ENCODE measurements at regions not wholly inside any gene's neighbourhood (a gene's known extent, or its start where the extent isn't known, plus 50 kb on each side); places are given as distances from the start of the nearest gene placed in this dataset.

GRCh38 chr13:109684824-109685202, 101.6 kb downstream of the IRS2 start (continued):
- TF ChIP-seq ZSCAN4 (tag by site-specific recombination; IDR thresholded peaks at IDR 0.05) (no peak), ZBTB17 (tag by site-specific recombination; IDR thresholded peaks at IDR 0.05) (peak; percentile 76; the same call in 1 of the 2 replicates), ZNF600 (tag by site-specific recombination; IDR thresholded peaks at IDR 0.05) (peak; percentile 27; the same call in 1 of the 2 replicates), ZNF416 (tag by site-specific recombination; IDR thresholded peaks at IDR 0.05) (no peak)

GRCh38 chr13:109684084-109684823, 102.1 kb downstream of the IRS2 start:
- ChIA-PET CTCF (interaction anchor here (0.6 kb wide), 1 partner anchor 428 kb away, joined by 3 read pairs; no protein-coding TSS in a partner anchor), POLR2A (no interaction called here)
- H3K4me3 ChIP-seq (ENCODE audit: low read depth, low read length) = no peak overlapping the region
- no peak for TF ChIP-seq ZNF664 (tag by site-specific recombination; IDR thresholded peaks at IDR 0.05)
- TF ChIP-seq ZNF792 (tag by site-specific recombination; IDR thresholded peaks at IDR 0.05) = no peak
- TF ChIP-seq ZFP3 (tag by site-specific recombination; IDR thresholded peaks at IDR 0.05; ENCODE audit: low read depth) = no peak
- no peak for TF ChIP-seq PRDM2 (tag by site-specific recombination; IDR thresholded peaks at IDR 0.05; ENCODE audit: borderline replicate concordance)
- no peak for TF ChIP-seq RBAK (tag by site-specific recombination; IDR thresholded peaks at IDR 0.05)
- no peak for TF ChIP-seq OSR2 (tag by site-specific recombination; IDR thresholded peaks at IDR 0.05)
- no peak for TF ChIP-seq PRDM10 (tag by site-specific recombination; IDR thresholded peaks at IDR 0.05)
- TF ChIP-seq ZNF157 (tag by site-specific recombination; IDR thresholded peaks at IDR 0.05) = no peak
- no peak for TF ChIP-seq OVOL3 (tag by site-specific recombination; IDR thresholded peaks at IDR 0.05)
- no peak for TF ChIP-seq ZNF23 (tag by site-specific recombination; IDR thresholded peaks at IDR 0.05; ENCODE audit: borderline replicate concordance)
- TF ChIP-seq SCRT2 (tag by site-specific recombination; IDR thresholded peaks at IDR 0.05) = no peak
- TF ChIP-seq ZNF692 (tag by site-specific recombination; IDR thresholded peaks at IDR 0.05) = no peak
- no peak for TF ChIP-seq EGR2 (tag by site-specific recombination; IDR thresholded peaks at IDR 0.05; ENCODE audit: low read depth)
- TF ChIP-seq ATF2 (tag by site-specific recombination; IDR thresholded peaks at IDR 0.05; ENCODE audit: low read depth) = no peak
- TF ChIP-seq ZNF549 (tag by site-specific recombination; IDR thresholded peaks at IDR 0.05) = no peak
- no peak for TF ChIP-seq ZNF114 (tag by site-specific recombination; IDR thresholded peaks at IDR 0.05)
- peak overlapping the region; percentile 43; the same call in 1 of the 2 replicates for H3K27ac ChIP-seq (ENCODE audit: extremely low read depth, low read depth, low read length)
- H3K36me3 ChIP-seq (ENCODE audit: control insufficient read depth in 2 of 2, insufficient read depth in 1 of 2, low read length in 2 of 2) = no peaks in the 10 kb centered on the region
- peaks cover 11% of the 10 kb centered on the region for H3K4me1 ChIP-seq (ENCODE audit: control insufficient read depth, insufficient read depth, low read length)
- H3K9me3 ChIP-seq (ENCODE audit: control insufficient read depth, insufficient read depth, low read depth, low read length) = no peaks in the 10 kb centered on the region
